ENCODE measurements at regions not wholly inside any gene's neighbourhood (a gene's known extent, or its start where the extent isn't known, plus 50 kb on each side); places are given as distances from the start of the nearest gene placed in this dataset.
"Not testable (repeated sequence)": the region's sequence is repeated elsewhere in the genome, so short reads cannot be mapped to it uniquely, and the experiment has no call there.

DNA sequence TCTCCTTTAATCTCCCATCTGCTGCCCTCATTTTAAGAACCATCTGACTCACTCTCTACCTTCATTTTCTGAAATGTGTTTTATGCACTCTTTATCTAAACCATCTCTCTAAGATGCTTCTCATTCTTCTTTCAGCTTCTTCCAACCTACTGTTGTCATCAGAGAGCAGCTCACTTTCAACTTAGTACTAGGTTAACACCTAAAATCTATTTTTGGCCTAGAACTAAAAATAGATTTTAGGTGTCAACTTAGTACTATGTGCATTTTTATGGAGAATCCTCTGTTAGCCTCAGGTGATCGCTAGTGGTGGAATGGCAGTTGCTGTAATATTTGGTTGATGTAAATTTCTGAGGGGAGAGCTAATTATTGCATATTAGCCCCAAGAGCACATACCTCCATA lies 277.1 kb downstream of the KCNJ2 start:
- H3K36me3 ChIP-seq (ENCODE audit: control insufficient read depth, insufficient read depth, low read length): no peaks in the 10 kb centered on the region
- H3K27ac ChIP-seq (ENCODE audit: low read depth, low read length): no peak overlapping the region
- no peaks in the 10 kb centered on the region for H3K27me3 ChIP-seq (ENCODE audit: control insufficient read depth, insufficient read depth, low read length)
- peaks cover 7% of the 10 kb centered on the region; the same call in 1 of the 2 replicates for H3K4me1 ChIP-seq (ENCODE audit: control insufficient read depth, insufficient read depth, low read length)
- H3K9ac ChIP-seq (ENCODE audit: low read depth, low read length): no peak overlapping the region
- no peak overlapping the region for H3K4me3 ChIP-seq (ENCODE audit: low read depth, low read length)
- no peaks in the 10 kb centered on the region; the same call in 1 of the 2 replicates for H3K9me3 ChIP-seq (ENCODE audit: control insufficient read depth, insufficient read depth, low read length)

DNA sequence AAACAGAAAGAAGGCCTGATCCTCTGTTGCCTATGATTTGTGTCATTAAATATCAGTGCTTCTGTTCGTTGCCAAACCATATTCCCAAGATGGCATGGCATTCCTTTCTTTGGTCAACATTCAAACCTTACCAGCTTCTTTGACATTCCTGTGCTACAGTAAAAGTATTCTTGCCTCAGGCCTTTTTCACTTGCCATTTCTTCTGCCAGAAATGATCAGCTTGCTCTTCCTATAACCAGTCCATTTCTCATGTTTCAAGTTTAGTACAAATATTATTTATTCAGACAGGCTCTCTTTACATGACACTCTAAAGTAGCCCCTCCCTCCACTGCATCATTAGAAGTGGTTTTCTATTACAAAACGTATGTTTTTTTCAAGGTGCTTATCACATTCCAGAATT lies 278.3 kb downstream of the KCNJ2 start:
- Histone ChIP-seq H3K27me3 (ENCODE audit: control insufficient read depth, insufficient read depth, low read length) (no peaks in the 10 kb centered on the region), H3K36me3 (ENCODE audit: control insufficient read depth, insufficient read depth, low read length) (no peaks in the 10 kb centered on the region), H3K4me1 (ENCODE audit: control insufficient read depth, insufficient read depth, low read length) (peaks cover 7% of the 10 kb centered on the region; the same call in 1 of the 2 replicates), H3K27ac (ENCODE audit: low read depth, low read length) (no peak overlapping the region), H3K4me3 (ENCODE audit: low read depth, low read length) (no peak overlapping the region), H3K9ac (ENCODE audit: low read depth, low read length) (no peak overlapping the region), H3K9me3 (ENCODE audit: control insufficient read depth, insufficient read depth, low read length) (no peaks in the 10 kb centered on the region; the same call in 1 of the 2 replicates)

DNA sequence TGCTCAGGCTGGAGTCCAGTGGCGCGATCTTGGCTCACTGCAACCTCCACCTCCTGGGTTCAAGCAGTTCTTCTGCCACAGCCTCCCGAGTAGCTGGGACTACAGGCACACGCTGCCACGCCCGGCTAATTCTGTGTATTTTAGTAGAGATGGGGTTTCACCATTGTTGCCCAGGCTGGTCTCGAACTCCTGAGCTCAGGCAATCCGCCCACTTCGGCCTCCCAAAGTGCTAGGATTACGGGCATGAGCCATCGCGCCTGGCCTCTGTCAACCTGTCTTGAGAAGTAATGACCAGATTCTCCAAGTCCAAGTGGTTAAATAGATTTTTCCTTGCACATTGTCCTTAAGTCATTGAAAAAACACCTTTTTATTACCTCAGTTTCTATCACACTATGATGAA lies 283.7 kb downstream of the KCNJ2 start:
- H3K36me3 ChIP-seq (ENCODE audit: control insufficient read depth, insufficient read depth, low read length); H3K27me3 ChIP-seq (ENCODE audit: control insufficient read depth, insufficient read depth, low read length); H3K9ac ChIP-seq (ENCODE audit: low read depth, low read length); H3K4me3 ChIP-seq (ENCODE audit: low read depth, low read length); H3K9me3 ChIP-seq (ENCODE audit: control insufficient read depth, insufficient read depth, low read length); H3K4me1 ChIP-seq (ENCODE audit: control insufficient read depth, insufficient read depth, low read length); H3K27ac ChIP-seq (ENCODE audit: low read depth, low read length): not testable (repeated sequence)

DNA sequence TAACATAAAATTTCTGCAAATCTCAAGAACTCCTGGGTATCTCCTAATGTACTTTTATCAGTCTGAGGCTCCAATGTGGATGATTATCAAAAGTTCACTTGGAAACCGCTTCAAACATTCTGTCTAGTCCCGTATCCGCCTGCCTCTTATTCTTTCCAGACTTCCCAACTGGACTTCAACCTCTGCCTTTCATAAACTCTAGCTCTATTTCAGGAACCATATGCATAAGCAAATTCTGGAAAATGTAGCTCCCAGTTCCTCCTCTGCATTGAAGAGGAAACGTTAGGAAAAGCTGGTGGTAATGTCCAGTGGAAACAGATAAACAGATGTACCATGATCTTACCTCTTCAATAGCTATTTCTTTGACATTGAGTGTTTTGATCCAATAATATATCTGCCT lies 285.0 kb downstream of the KCNJ2 start:
- Histone ChIP-seq H3K9ac (ENCODE audit: low read depth, low read length) (no peak overlapping the region), H3K36me3 (ENCODE audit: control insufficient read depth, insufficient read depth, low read length) (no peaks in the 10 kb centered on the region), H3K4me3 (ENCODE audit: low read depth, low read length) (no peak overlapping the region), H3K27me3 (ENCODE audit: control insufficient read depth, insufficient read depth, low read length) (no peaks in the 10 kb centered on the region), H3K27ac (ENCODE audit: low read depth, low read length) (no peak overlapping the region), H3K9me3 (ENCODE audit: control insufficient read depth, insufficient read depth, low read length) (no peaks in the 10 kb centered on the region), H3K4me1 (ENCODE audit: control insufficient read depth, insufficient read depth, low read length) (peaks cover 7% of the 10 kb centered on the region; the same call in 1 of the 2 replicates)

DNA sequence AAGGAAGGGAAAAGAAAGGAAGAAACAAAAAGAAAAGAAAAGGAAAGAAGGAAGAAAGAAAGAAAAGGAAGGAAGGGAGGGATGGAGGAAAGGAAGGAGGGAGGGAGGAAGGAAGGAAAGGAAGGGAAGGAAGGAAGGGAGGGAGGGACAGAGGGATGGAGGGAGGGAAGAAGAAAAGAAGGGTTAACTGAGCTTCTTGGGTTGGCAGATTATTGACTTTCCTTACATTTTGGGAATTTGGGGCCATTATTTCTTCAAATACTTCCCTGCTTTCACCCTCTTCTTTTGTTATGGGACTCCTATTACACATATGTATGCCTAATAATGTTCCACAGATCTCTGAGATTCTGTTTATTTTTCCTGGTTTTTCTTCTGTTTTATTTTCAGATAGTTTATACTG lies 285.6 kb downstream of the KCNJ2 start:
- Histone ChIP-seq H3K36me3 (ENCODE audit: control insufficient read depth, insufficient read depth, low read length) (no peaks in the 10 kb centered on the region), H3K27me3 (ENCODE audit: control insufficient read depth, insufficient read depth, low read length) (no peaks in the 10 kb centered on the region), H3K9me3 (ENCODE audit: control insufficient read depth, insufficient read depth, low read length) (no peaks in the 10 kb centered on the region), H3K9ac (ENCODE audit: low read depth, low read length) (no peak overlapping the region), H3K4me3 (ENCODE audit: low read depth, low read length) (no peak overlapping the region), H3K4me1 (ENCODE audit: control insufficient read depth, insufficient read depth, low read length) (peaks cover 2% of the 10 kb centered on the region; the same call in 1 of the 2 replicates), H3K27ac (ENCODE audit: low read depth, low read length) (no peak overlapping the region)

DNA sequence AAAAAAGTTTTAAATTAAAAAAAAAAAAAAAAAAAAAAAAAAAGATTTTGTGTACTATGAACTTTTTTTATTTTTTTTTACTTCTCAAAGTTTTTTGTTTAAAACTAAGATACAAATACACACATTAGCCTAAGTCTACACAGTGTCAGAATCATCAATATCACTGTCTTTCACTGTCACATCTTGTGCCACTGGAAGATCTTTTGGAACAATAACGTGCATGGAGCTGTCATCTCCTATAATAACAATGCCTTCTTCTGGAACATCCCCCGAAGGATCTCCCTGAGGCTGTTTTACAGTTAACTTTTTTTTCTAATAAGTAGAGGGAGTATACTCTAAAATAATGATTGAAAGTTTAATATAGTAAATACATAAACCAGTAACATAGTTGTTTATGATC lies 295.7 kb downstream of the KCNJ2 start:
- Histone ChIP-seq H3K27me3 (ENCODE audit: control insufficient read depth, insufficient read depth, low read length) (no peaks in the 10 kb centered on the region), H3K9ac (ENCODE audit: low read depth, low read length) (no peak overlapping the region), H3K4me1 (ENCODE audit: control insufficient read depth, insufficient read depth, low read length) (no peaks in the 10 kb centered on the region), H3K9me3 (ENCODE audit: control insufficient read depth, insufficient read depth, low read length) (no peaks in the 10 kb centered on the region), H3K27ac (ENCODE audit: low read depth, low read length) (no peak overlapping the region), H3K4me3 (ENCODE audit: low read depth, low read length) (no peak overlapping the region), H3K36me3 (ENCODE audit: control insufficient read depth, insufficient read depth, low read length) (no peaks in the 10 kb centered on the region)

DNA sequence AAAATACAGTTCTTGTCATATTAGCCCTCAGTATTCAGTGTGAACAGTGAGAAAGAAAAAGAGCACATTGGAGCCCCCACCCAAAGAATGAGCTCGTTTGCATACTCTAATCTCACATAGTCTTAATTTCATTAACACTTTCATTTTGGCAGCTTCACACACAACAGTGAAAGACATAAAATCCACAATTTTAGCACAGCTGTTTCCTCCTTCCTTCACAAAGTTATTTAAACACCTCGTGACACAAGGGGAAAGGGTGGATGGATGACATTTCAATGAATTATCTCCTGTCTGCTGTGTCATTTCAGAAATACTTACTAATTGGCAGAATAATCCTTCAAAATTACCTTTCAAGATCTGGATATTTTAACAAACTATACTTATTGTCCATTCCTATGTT lies 299.3 kb downstream of the KCNJ2 start:
- H3K4me3 ChIP-seq (ENCODE audit: low read depth, low read length): no peak overlapping the region
- H3K27ac ChIP-seq (ENCODE audit: low read depth, low read length): no peak overlapping the region
- no peaks in the 10 kb centered on the region for H3K9me3 ChIP-seq (ENCODE audit: control insufficient read depth, insufficient read depth, low read length)
- no peaks in the 10 kb centered on the region for H3K4me1 ChIP-seq (ENCODE audit: control insufficient read depth, insufficient read depth, low read length)
- no peak overlapping the region for H3K9ac ChIP-seq (ENCODE audit: low read depth, low read length)
- H3K36me3 ChIP-seq (ENCODE audit: control insufficient read depth, insufficient read depth, low read length): no peaks in the 10 kb centered on the region
- H3K27me3 ChIP-seq (ENCODE audit: control insufficient read depth, insufficient read depth, low read length): no peaks in the 10 kb centered on the region

DNA sequence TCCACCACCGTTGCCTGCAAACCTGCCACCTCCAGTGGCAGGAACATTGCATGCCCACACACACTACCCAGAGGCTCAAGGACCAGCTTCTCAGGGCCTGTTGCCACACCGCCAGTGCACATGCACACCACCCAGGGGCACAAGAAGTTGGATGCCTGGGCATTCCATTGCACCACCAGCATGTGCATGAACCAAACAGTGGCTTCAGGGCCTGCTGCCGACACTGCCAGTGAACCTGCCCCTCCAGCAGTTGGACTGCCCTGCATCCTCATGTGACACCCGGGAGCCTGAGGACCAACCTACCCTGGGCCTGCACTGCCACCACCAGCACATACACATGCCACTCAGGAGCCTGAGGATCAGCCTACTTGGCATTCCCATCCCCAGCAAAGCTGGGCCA lies 303.7 kb downstream of the KCNJ2 start:
- no peak overlapping the region for H3K4me3 ChIP-seq (ENCODE audit: low read depth, low read length)
- H3K9ac ChIP-seq (ENCODE audit: low read depth, low read length): no peak overlapping the region
- H3K27ac ChIP-seq (ENCODE audit: low read depth, low read length): no peak overlapping the region
- no peaks in the 10 kb centered on the region for H3K36me3 ChIP-seq (ENCODE audit: control insufficient read depth, insufficient read depth, low read length)
- H3K9me3 ChIP-seq (ENCODE audit: control insufficient read depth, insufficient read depth, low read length): no peaks in the 10 kb centered on the region
- no peaks in the 10 kb centered on the region for H3K4me1 ChIP-seq (ENCODE audit: control insufficient read depth, insufficient read depth, low read length)
- no peaks in the 10 kb centered on the region for H3K27me3 ChIP-seq (ENCODE audit: control insufficient read depth, insufficient read depth, low read length)

DNA sequence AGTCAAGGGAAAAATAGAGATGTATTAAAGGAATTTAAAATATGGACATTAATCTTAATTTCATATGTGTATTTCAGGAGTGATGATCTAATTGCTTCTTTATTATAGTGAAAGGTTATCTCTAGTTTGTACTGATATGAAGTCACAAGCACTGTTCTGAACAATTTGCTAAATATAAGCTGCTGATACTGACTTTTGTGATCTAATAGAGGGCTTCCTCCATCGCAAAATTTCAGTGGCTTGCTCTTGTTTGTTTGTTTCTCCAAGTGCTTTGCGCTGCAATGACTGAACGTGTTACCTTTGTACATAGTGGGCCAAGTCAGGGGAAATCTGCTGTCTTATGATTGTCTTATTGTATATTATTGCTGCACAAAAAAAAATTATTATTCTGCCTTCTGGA lies 307.0 kb downstream of the KCNJ2 start:
- Histone ChIP-seq H3K9me3 (ENCODE audit: control insufficient read depth, insufficient read depth, low read length) (no peaks in the 10 kb centered on the region), H3K9ac (ENCODE audit: low read depth, low read length) (no peak overlapping the region), H3K27me3 (ENCODE audit: control insufficient read depth, insufficient read depth, low read length) (no peaks in the 10 kb centered on the region), H3K36me3 (ENCODE audit: control insufficient read depth, insufficient read depth, low read length) (no peaks in the 10 kb centered on the region), H3K4me3 (ENCODE audit: low read depth, low read length) (no peak overlapping the region), H3K4me1 (ENCODE audit: control insufficient read depth, insufficient read depth, low read length) (no peaks in the 10 kb centered on the region), H3K27ac (ENCODE audit: low read depth, low read length) (no peak overlapping the region)

DNA sequence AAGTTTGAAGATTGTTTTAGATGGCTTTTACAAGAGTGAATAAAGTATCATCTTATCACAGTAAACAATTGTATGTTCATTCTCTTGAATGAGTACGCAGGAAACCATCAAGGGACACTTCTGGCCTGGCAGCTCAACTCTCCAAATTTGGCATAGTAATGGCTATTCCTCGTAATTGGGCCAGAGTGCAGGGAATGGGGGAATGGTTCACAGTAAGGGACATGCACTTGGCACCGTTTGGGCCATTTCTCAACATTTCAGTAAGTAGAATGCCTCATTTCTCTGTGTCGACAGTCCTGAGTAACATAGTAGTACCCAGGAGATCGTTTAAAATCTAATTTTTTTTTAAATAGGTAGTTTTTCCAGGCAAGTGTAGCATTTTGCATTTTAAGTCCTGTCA lies 309.6 kb downstream of the KCNJ2 start:
- H3K4me1 ChIP-seq (ENCODE audit: control insufficient read depth, insufficient read depth, low read length): no peaks in the 10 kb centered on the region
- peaks cover 8% of the 10 kb centered on the region; the same call in 1 of the 2 replicates for H3K9me3 ChIP-seq (ENCODE audit: control insufficient read depth, insufficient read depth, low read length)
- no peak overlapping the region for H3K9ac ChIP-seq (ENCODE audit: low read depth, low read length)
- no peaks in the 10 kb centered on the region for H3K27me3 ChIP-seq (ENCODE audit: control insufficient read depth, insufficient read depth, low read length)
- H3K4me3 ChIP-seq (ENCODE audit: low read depth, low read length): no peak overlapping the region
- H3K27ac ChIP-seq (ENCODE audit: low read depth, low read length): no peak overlapping the region
- no peaks in the 10 kb centered on the region for H3K36me3 ChIP-seq (ENCODE audit: control insufficient read depth, insufficient read depth, low read length)

DNA sequence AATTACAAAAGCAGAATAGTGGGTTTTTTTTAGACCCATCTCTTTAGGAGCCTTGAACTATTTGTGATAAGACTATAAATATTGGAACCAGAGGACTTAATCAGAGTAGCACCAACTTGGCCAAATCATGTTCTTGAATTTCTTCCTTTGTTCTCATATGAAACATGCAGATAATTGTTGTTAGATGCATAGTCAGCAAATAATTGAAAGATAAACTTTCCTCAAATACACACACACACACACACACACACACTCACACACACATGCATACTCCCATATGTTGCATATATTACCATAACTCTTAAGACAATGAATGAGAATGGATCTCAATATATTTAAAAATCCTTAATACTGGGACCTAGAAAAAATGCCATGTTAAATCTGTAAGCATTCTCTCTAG lies 310.4 kb downstream of the KCNJ2 start:
- Histone ChIP-seq H3K4me3 (ENCODE audit: low read depth, low read length) (no peak overlapping the region), H3K27ac (ENCODE audit: low read depth, low read length) (no peak overlapping the region), H3K4me1 (ENCODE audit: control insufficient read depth, insufficient read depth, low read length) (no peaks in the 10 kb centered on the region), H3K9ac (ENCODE audit: low read depth, low read length) (no peak overlapping the region), H3K36me3 (ENCODE audit: control insufficient read depth, insufficient read depth, low read length) (no peaks in the 10 kb centered on the region), H3K9me3 (ENCODE audit: control insufficient read depth, insufficient read depth, low read length) (peaks cover 8% of the 10 kb centered on the region; the same call in 1 of the 2 replicates), H3K27me3 (ENCODE audit: control insufficient read depth, insufficient read depth, low read length) (no peaks in the 10 kb centered on the region)

DNA sequence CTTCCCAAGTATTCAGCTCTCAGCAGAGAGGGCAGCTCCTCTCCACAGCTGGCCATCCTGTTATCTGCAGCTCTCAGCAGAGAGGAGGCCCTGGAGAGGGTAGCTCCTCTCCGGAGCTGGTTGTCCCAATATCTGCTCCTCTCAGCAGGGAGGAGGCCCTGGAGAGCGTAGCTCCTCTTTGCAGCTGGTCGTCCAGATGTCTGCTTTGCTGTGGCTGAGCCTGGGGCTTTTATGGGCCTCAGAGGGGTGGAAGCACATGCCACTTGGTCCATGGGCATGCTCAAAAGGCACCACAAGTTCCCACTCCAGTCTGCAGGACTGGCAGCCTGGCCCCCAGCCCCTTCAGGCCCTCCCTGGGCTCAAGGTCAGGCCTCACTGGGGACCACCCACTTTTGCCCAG lies 314.3 kb downstream of the KCNJ2 start:
- Histone ChIP-seq H3K4me3 (ENCODE audit: low read depth, low read length) (no peak overlapping the region), H3K9ac (ENCODE audit: low read depth, low read length) (no peak overlapping the region), H3K4me1 (ENCODE audit: control insufficient read depth, insufficient read depth, low read length) (no peaks in the 10 kb centered on the region), H3K27ac (ENCODE audit: low read depth, low read length) (no peak overlapping the region), H3K9me3 (ENCODE audit: control insufficient read depth, insufficient read depth, low read length) (peaks cover 8% of the 10 kb centered on the region; the same call in 1 of the 2 replicates), H3K36me3 (ENCODE audit: control insufficient read depth, insufficient read depth, low read length) (no peaks in the 10 kb centered on the region), H3K27me3 (ENCODE audit: control insufficient read depth, insufficient read depth, low read length) (no peaks in the 10 kb centered on the region)

Data from HUES48 (cell line).